GM03348 (cell line): ENCODE measurements at regions not wholly inside any gene's neighbourhood (a gene's known extent, or its start where the extent isn't known, plus 50 kb on each side); places are given as distances from the start of the nearest gene placed in this dataset.

ENCODE experiments used
- DNase-seq: peaks from one replicate; pipeline ENCODE4 v3.0.0; 2012; ENCODE audit warnings: low spot score

DNA sequence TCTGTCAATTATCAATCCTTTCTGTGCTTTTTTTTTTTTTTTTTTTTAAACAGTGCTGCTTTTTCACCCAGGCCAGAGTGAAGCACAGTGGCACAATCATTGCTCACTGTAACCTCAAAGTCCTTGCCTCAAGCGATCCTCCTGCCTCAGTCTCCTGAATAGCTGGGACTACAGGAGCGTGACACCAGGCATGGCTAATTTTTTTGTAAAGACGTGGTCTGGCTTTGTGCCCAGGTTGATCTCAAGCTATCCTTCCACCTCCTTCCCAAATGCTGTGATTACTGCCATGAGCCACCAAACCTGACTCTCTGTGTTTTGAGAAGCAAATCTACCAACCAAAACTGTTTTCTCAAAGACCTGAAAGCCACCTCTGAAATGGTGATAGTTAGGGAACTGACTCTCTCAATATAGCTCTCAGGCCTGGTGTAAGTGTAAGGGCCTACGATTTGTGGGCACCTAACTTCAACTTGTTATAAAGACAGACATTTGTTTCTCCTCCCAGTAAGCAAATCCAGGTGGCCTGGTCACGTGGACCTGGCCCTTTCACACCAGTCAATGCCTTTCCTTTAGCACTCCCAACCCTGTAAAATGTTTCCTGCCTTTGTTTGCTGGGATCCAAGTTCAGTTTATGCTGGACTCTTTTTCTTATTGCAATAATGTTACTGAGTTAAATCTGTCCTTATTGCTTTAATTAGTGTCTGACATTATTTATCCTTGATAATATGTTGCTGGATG is 2015.9 kb downstream of the PCDH7 start:
- DNase-seq, result no peak

DNA sequence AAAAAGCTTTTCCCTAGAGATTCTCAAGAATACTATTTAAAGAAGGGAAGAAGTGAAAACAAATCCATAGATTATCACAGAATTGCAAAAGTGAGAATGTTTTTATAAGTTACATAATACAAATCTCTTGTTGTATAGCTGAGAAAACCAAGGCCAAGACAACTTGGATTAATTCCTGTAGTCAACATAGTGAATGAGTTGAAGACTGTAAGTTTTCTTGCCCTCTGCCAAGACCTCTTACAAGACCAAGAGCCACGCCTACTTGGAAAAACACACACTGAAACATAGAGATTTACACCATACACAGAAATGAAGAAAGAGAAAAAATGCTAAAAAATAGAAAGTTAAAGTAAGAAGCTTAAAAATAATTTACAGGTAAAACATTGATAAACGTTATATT is 2024.0 kb downstream of the PCDH7 start:
- DNase-seq, result no peak

DNA sequence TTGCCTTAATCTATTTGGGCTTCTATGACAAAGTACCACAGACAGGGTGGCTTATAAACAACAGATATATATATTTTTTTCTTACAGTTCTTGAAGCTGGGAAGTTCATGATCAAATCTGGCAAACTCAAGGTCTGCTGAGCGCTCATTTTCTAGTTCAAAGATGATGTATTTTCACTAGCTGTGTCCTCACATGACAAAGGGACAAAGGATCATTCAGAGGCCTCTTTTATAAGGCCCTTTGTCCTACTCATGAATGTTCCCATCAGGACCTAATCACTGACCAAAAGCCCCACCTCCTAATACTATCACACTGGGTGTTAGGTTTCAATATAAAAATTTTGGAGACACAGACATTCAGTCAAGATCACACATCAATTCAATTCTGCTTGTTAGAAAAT is 2025.2 kb downstream of the PCDH7 start:
- no peak for DNase-seq

DNA sequence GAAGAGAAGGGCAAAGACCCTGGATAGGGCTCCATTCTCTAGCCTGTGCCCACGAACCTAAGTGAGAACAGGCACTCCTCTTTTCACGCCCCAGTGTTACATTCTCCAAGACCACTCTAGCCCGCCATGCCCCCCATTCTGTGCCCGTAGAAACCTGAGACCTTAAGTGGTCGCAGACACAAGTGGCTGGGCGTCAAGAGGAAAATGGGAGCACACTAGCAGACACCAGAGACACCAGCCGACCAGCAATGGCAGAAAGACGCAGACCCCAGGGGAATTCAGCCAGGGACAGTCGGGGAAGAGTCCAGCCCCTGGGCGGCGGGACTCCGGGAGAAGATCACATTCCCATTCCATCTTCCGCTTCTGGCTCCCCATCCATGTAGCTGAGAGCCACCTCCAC is 2027.9 kb downstream of the PCDH7 start:
- no peak for DNase-seq

DNA sequence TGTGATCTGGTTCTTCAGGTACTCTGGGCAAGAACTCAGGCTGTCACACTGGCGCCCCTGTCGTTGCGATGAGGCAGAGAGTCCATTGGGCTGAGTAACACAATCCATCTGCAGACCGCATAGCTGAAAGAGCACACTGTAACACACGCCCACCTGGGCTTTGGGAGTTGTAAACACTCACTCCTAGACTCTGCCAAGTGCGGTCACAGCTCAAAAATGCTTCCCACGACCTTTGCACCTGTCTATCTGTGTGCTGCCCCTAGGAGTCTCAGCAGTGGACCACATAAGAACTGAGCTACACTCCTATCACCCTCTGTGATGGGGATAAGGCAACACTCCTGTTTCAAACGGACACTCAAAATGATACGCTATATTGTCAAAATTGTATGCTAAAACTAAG is 2028.3 kb downstream of the PCDH7 start:
- no peak for DNase-seq

DNA sequence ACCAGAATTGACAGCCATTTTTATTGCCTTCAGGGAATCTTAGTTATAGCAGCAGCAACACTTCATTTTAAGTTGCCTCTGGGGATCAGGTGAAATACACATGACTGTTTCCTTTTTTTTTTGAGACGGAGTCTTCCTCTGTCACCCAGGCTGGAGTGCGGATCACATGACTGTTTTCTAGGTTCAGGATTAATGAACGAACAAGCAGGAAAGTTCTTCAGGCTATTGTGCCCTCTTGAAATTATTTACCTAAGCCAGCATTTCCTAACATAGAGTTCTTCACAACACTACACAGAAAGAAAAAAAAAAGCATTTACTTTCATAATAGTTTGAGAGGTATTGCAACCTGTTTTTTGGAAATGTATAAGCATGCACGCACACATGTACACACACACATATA is 2032.8 kb downstream of the PCDH7 start:
- no peak for DNase-seq

DNA sequence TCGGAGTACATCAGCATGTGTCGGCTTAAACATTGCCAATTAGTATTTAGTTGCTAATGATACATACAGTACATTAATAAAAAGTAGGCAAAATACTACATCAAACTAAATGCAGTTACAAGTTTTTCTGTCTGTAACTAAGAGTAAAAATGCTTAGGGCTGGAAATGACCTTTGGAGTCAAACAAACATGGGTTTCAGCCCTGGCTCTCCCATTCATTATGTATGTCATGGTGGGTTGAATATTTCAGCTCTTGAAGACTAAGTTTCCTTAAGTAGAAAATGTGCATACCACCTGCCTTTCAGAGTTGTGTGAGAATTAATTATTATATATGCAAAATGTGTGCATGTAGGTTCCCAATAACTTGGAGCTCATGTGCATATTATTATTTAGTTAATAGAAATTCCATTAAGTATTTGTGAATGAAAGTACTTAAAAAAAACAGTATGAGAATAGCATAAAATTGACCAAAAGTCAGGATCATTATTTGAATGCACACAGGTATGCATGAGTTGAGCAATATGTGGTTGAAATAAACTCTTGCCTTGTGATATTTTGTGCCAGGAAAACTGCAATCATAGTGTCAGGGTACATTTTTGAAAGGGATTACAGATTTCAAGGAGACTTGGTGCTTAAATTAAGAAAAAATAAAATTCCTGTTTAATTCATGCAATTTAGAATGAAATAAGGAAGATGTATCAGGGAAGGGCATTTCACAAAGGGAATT is 2048.7 kb downstream of the PCDH7 start:
- DNase-seq, result no peak

DNA sequence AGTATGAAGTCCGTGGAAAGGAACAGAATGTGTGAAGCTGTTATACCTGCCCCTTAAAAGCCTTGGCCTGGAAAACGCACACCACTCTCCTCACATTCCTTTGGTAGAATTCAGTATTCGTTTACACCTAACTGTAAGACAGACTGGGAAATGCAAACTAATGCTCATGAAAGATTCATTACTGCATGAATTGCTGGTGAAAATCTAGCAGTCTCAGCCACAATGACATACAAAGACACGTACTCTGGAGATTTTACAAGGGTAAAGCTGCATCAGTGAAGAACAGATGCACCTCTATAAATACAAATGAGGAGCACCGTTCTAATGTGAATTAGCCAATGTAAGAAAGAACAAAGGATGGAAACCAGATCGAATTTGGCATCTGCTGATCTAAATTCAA is 2051.3 kb downstream of the PCDH7 start:
- no peak for DNase-seq

DNA sequence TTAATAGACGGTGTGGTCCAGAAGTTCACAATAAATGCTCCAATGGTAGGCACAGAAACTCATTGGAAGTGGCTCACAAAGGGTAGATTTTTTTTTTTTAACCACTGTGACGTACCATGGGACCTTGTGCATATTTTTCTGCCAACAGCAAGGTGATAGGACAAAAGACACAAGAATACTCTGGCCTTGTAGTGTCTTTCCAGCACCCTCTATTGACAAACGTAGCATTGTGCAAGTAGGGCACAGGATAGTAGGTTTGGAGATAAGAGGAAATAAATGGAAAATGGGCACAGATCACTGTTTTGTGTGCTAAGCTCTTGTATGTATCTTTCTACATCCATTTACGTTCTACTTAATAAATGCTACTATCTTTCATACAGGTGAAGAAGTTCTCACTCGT is 2054.9 kb downstream of the PCDH7 start:
- DNase-seq, result no peak

DNA sequence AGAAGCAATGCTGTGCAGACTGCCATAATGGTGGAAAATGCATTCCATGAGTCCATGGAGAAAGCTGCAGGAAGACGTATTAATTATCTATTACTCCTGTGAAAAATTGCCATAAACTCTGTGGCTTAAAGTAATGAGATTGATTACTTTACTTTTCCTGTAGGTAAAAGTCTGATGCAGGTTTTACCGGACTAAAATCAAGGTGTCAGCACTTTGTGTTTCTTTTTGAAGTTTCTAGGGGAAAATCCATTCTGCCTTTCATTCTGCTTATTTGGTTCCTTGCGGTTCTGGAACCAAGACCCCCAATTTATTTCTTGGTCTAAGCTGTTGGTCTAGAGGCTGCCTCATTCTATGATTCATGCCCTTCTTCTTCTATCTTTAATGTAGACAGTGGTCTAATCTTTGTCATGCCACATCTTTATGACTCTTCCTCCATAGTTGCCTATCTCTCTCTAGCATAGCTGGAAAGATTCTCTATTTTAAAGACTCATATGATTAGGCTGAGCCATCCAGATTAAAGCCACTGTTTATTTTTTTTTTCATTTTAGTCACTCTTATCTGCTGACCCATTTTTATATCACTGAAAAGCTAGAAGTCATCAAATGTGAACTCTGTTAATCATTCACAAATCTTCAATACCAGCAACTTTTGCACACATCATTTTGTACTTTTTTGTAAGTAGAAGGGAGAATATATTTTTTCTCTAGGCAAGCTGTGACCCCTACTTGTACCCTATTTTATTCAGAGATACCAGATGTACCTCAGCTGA is 2056.4 kb downstream of the PCDH7 start:
- no peak for DNase-seq

DNA sequence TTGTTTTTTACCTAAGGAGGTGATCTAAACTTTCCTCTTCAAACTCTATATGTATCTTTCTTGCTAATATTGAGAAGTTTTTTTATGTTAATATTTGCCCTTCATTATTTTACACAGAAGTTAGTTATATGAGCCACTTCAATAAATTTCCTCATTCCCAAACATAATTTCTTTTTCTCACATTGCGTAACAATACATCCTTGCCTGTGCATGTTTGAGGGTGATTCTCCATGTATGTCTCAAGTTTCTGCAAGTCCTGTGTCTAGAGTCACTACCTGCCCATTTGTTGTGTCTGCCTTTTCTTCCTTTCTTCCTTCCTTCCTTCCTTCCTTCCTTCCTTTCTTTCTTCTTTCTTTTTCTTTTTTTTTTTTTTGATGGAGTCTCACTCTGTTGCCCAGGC is 2057.9 kb downstream of the PCDH7 start:
- no peak for DNase-seq

DNA sequence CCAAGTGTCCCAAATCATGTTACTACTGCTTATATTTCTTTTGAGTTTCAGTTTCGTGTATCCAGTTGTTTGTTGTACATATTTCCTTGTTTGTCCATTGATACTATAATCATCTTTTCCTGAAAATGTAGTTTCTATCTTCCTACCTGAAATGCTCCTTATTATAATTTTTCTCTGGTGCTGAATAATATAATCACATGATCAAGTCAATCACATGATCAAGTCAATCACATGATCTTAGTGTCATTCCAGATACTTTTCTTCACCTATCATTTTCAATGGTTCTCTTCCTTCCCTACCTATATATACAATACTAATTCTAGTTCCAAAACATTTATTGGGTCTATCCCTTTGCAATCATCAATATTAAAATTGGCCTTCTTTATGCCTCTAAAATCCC is 2058.8 kb downstream of the PCDH7 start:
- no peak for DNase-seq

DNA sequence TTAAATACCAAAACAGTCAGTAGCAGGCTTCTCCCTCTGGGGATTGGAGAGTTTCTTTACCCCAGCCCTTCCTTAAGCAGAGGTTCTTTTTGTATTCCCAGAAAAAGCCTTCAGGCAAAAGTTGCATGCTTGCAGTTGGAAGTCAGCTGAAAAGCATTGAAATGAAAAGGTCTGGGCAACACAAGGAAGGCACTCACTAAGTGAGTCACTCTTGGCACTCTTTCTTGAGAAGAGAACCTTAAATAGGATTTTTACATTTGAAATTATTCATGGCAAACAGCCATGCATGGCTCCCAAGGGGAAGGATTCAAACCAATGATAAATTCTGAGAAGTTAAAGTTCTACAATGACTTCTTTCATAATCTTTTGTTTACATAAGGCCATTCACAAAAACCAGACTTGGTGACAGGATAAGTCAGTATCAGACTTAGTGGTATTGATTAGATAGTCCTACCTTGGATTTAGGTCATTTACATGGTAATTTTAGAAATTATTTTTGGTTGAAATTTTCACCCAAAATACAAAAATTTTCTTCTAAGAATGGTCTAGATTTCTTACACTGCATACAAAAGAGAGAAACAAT is 2068.9 kb downstream of the PCDH7 start:
- DNase-seq, result no peak

DNA sequence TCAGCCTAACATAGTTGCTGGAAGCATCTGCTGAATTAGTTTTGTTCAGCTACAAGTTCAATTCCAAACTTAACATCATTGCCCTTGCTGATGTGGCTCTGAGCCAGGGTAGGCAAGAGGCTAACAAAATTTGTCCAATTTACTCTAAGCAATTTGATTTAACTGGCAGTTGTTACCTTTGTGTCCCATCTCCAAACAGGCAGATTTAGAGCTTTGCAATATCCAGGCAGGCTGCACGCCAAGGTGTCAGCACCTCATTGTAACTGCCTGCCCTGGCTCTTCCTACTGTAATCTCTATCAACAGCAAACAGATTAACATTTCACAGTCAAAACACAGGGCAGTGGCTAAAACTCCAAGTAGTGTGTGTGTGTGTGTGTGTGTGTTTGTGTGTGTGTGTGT is 2070.6 kb downstream of the PCDH7 start:
- DNase-seq, result no peak

DNA sequence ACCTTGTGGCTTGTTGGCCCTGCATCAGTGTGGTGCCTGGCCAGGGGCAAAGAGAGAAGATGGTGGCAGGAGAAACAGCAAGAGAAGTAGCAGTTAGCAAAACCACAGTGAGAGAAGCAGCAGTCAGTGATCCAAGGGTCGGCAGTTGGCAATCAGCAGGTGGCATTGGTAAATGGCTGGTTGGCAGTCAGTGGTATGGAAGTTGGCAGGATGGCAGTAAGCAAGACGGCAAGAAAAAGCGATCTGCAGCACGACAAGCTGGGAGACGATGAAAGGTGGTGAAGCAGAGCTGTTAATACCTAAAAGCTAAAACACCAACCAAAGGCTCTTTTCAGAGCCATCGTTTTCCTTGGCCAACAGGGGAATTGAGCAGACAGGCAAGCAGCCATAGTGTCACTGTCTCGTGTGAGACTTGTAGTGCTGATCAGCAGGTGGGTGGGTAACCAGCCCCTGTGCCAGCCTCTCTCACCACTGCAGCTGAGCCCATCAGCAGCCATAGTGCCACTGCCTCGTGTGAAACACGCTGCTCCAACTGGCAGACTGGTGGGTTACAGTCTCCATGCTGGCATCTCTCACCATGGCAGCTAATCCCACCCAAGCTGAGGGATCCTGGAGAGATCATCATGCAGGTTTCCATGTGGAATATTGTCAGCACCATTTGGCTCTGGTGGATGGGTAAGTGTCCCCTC is 2078.4 kb downstream of the PCDH7 start:
- no peak for DNase-seq

DNA sequence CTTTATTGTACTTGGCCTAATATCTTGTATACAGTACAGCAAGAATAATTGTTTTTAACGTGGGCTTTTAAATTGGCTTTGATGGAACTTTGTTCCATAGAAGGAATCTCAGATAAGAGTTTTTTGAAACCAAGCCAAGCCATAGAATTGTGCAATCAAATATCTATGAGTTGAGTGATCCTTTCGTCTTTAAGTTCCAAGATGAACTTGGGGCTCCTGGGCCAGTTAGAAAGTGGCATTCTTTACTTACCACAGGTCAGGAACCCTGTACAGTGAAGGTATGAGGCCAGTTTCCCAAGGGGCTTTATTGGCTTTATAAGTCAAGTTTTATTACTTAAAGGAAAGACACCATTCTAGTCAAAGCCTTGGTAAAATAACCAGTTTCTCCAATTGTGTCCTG is 2104.2 kb downstream of the PCDH7 start:
- no peak for DNase-seq

DNA sequence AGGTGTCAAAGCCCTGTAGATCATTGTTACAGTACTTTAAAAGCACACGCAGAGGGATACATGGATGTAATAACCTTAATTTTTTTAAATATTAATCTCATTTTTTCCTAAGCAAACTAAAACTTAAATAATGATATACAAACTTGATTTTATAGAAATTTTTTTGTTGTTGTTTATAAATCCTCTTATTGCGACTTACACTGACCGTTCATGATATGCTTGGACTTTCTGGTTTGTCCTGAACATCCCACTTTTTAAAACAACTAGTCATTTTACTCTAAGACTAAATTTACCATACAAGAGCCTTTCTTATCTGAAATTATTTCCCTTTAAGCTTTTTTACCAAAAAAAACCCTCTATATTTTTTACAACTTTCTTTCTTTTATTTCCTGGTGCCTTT is 2106.0 kb downstream of the PCDH7 start:
- no peak for DNase-seq

DNA sequence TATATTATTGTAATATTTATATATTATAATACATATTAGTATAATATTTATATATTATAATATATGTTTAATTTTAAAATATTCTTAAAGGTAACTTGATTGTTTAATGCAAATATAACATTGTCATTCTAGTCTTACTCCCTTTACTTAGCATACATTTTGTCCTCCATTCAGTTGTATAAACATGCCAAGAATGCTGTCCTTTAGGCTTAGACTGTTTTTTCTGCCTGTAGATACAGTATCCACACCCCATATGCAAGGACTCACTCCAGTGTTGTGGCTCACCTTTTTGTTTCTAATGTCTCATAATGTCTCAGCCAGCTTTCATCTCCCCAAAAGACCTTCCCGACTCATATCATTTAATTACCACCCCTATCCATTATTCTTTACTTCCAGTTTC is 2110.0 kb downstream of the PCDH7 start:
- no peak for DNase-seq

DNA sequence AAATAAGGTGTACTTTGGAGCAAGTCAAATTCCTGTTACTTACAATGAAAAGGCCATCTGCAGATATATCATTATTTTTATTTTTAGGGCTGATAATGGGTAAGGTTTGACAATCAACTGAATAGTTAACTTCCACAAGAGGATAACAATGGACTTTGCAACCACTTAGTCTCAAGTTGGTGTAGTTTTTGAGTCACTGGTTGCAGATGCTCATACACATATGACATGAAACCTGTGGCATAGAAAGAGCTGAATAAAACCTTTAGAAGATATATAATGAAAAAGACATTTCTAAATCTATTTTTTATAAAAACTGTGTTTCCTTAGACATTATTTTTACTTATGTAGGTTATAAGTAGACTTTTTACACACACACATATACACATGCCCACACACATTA is 2110.9 kb downstream of the PCDH7 start:
- no peak for DNase-seq

DNA sequence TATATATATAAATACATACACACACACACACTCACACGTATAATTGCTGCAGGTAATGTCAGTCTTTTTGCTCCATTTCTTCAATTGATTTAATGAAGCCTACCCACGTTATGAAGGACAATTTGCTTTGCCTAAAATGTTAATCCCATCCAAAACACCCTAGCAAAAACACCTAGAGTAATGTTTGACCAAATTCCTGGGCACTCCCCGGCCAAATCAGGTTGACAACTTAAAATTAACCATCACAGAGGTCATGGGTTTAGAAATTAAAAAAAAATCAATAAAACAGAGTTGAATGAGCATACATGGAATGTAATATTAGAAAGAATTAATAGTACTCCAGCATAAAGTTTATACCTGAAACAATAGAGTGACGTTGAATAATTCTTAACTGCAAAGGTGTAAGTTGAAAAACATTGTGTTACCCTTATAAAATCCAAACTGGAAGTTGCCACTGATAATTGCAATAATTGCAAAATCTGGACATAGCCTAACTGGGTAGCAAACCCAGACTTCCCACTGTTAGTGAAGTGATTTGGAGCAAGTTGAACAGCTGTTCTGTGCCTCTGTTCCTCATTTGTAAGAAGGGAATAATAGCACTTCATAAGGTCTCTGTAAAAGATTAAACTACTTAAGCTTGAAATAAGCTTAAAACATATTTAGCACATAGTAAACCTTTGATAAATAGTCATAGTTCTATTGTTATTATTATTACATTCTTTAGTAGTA is 2120.5 kb downstream of the PCDH7 start:
- DNase-seq, result no peak

DNA sequence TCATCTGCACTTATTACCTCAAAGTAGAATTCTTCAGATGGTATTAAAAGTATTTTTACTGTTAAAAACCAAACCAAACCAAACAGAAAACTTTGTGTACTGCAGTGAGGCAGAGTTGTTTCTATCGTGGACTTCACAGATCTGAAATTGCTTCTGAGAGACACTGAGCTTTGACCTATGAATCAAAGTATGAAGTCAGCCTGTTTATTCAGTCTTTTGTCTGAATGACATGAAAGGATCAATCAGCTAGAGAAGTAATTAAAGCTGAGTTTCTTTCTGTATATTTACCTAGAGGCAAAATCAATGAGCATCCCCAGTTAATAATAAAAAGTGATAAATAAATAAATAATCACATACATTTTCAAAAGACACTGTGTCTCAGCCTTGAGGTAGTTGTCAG is 2121.0 kb downstream of the PCDH7 start:
- DNase-seq, result no peak

DNA sequence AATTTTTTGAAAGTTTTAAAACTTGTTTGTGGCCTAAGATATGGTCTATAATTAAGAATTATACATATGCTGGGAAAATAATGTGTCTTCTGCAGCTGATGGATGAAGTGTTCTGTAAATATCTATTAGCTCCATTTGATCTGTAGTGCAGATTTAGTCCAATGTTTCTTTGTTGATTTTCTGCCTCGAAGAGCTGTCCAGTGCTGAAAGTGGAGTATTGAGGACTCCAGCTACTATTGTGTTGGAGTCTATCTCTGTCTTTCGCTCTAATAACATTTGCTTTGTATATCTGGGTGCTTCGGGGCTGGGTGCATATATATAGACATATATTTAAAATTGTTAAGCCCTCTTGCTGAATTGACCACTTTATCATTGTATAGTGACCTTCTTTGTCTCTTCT is 2127.3 kb downstream of the PCDH7 start:
- no peak for DNase-seq
